Adipocyte (in vitro differentiated cells): ENCODE measurements at regions not wholly inside any gene's neighbourhood (a gene's known extent, or its start where the extent isn't known, plus 50 kb on each side); places are given as distances from the start of the nearest gene placed in this dataset.

Source experiments
- DNase-seq: peaks from one replicate; pipeline ENCODE4 v3.0.0-alpha.2; 2015; ENCODE audit warnings: low read depth
- H3K27me3 ChIP-seq: replicated peaks from 2 replicates; pipeline ENCODE4 v1.7.0; 2013; ENCODE audit warnings: mild to moderate bottlenecking, low read length, moderate library complexity; ENCODE audit not compliant: control insufficient read depth, insufficient read depth
- H3K36me3 ChIP-seq: 2 replicates; pipeline ENCODE4 v1.7.0; 2013; ENCODE audit warnings: low read length, mild to moderate bottlenecking, moderate library complexity; ENCODE audit not compliant: control insufficient read depth, insufficient read depth, severe bottlenecking
- H3K4me1 ChIP-seq: 2 replicates; pipeline ENCODE4 v1.7.0; 2013; ENCODE audit warnings: mild to moderate bottlenecking, low read length, moderate library complexity; ENCODE audit not compliant: control insufficient read depth, insufficient read depth
- H3K4me3 ChIP-seq: 2 replicates; pipeline ENCODE4 v1.7.0; 2013; ENCODE audit warnings: mild to moderate bottlenecking, low read length, moderate library complexity
- H3K9ac ChIP-seq: 2 replicates; pipeline ENCODE4 v1.7.0; 2013; ENCODE audit warnings: mild to moderate bottlenecking, low read length, moderate library complexity
- H3K9me3 ChIP-seq: 2 replicates; pipeline ENCODE4 v1.7.0; 2013; ENCODE audit warnings: mild to moderate bottlenecking, low read length, moderate library complexity; ENCODE audit not compliant: control insufficient read depth

- no peak for DNase-seq
- Histone ChIP-seq H3K36me3 (no peaks in the 10 kb centered on the region), H3K4me1 (no peaks in the 10 kb centered on the region), H3K4me3 (no peak overlapping the region), H3K9ac (no peak overlapping the region), H3K9me3 (peaks cover under 1% of the 10 kb centered on the region), H3K27me3 (no peaks in the 10 kb centered on the region)
Observed at GRCh38 chr16:35687071-35687470, 2227.7 kb downstream of the TP53TG3F start.

GRCh38 chr16:35687781-35688180 lies 2228.4 kb downstream of the TP53TG3F start:
- Histone ChIP-seq H3K9me3 (no peaks in the 10 kb centered on the region), H3K4me3 (no peak overlapping the region), H3K36me3 (no peaks in the 10 kb centered on the region), H3K9ac (no peak overlapping the region), H3K4me1 (no peaks in the 10 kb centered on the region), H3K27me3 (no peaks in the 10 kb centered on the region)
- no peak for DNase-seq

GRCh38 chr16:35689764-35690163 lies 2230.4 kb downstream of the TP53TG3F start:
- Histone ChIP-seq H3K4me1 (no peaks in the 10 kb centered on the region), H3K9ac (no peak overlapping the region), H3K36me3 (no peaks in the 10 kb centered on the region), H3K27me3 (no peaks in the 10 kb centered on the region), H3K4me3 (no peak overlapping the region), H3K9me3 (no peaks in the 10 kb centered on the region)
- no peak for DNase-seq

GRCh38 chr16:35690413-35690812 lies 2231.0 kb downstream of the TP53TG3F start:
- Histone ChIP-seq H3K4me1 (no peaks in the 10 kb centered on the region), H3K4me3 (no peak overlapping the region), H3K9ac (no peak overlapping the region), H3K36me3 (no peaks in the 10 kb centered on the region), H3K27me3 (no peaks in the 10 kb centered on the region), H3K9me3 (peaks cover 1% of the 10 kb centered on the region)
- DNase-seq = no peak

GRCh38 chr16:35691057-35691456 lies 2231.6 kb downstream of the TP53TG3F start:
- Histone ChIP-seq H3K27me3 (no peaks in the 10 kb centered on the region), H3K9me3 (peaks cover 5% of the 10 kb centered on the region), H3K4me1 (no peaks in the 10 kb centered on the region), H3K4me3 (no peak overlapping the region), H3K36me3 (no peaks in the 10 kb centered on the region), H3K9ac (no peak overlapping the region)
- no peak for DNase-seq

GRCh38 chr16:35692824-35693223 lies 2233.4 kb downstream of the TP53TG3F start:
- Histone ChIP-seq H3K36me3 (no peaks in the 10 kb centered on the region), H3K4me1 (no peaks in the 10 kb centered on the region), H3K9ac (no peak overlapping the region), H3K4me3 (no peak overlapping the region), H3K9me3 (peaks cover 5% of the 10 kb centered on the region), H3K27me3 (no peaks in the 10 kb centered on the region)
- DNase-seq = no peak

- Histone ChIP-seq H3K9me3 (peaks cover 6% of the 10 kb centered on the region), H3K4me1 (no peaks in the 10 kb centered on the region), H3K27me3 (no peaks in the 10 kb centered on the region), H3K9ac (no peak overlapping the region), H3K36me3 (no peaks in the 10 kb centered on the region), H3K4me3 (no peak overlapping the region)
- DNase-seq = no peak
Observed at GRCh38 chr16:35706901-35707300, 2247.5 kb downstream of the TP53TG3F start.

GRCh38 chr16:35711435-35711834 lies 2252.0 kb downstream of the TP53TG3F start:
- H3K27me3 ChIP-seq = no peaks in the 10 kb centered on the region
- no peak for DNase-seq
- no peak overlapping the region for H3K9ac ChIP-seq
- no peaks in the 10 kb centered on the region for H3K4me1 ChIP-seq
- peaks cover 6% of the 10 kb centered on the region for H3K9me3 ChIP-seq
- no peaks in the 10 kb centered on the region for H3K36me3 ChIP-seq
- no peak overlapping the region for H3K4me3 ChIP-seq

GRCh38 chr16:35711958-35712357 lies 2252.5 kb downstream of the TP53TG3F start:
- Histone ChIP-seq H3K4me3 (no peak overlapping the region), H3K27me3 (no peaks in the 10 kb centered on the region), H3K9ac (no peak overlapping the region), H3K4me1 (no peaks in the 10 kb centered on the region), H3K36me3 (no peaks in the 10 kb centered on the region), H3K9me3 (peaks cover 6% of the 10 kb centered on the region)
- no peak for DNase-seq

GRCh38 chr16:35713762-35714650 lies 2254.6 kb downstream of the TP53TG3F start:
- H3K36me3 ChIP-seq = no peaks in the 10 kb centered on the region
- no peak overlapping the region for H3K4me3 ChIP-seq
- no peak overlapping the region for H3K9ac ChIP-seq
- DNase-seq = no peak
- H3K27me3 ChIP-seq = no peaks in the 10 kb centered on the region
- peaks cover 4% of the 10 kb centered on the region for H3K9me3 ChIP-seq
- no peaks in the 10 kb centered on the region for H3K4me1 ChIP-seq

GRCh38 chr16:35714665-35715064 lies 2255.3 kb downstream of the TP53TG3F start:
- Histone ChIP-seq H3K4me3 (no peak overlapping the region), H3K9ac (no peak overlapping the region), H3K4me1 (no peaks in the 10 kb centered on the region), H3K36me3 (no peaks in the 10 kb centered on the region), H3K9me3 (no peaks in the 10 kb centered on the region), H3K27me3 (no peaks in the 10 kb centered on the region)
- no peak for DNase-seq

- no peaks in the 10 kb centered on the region for H3K36me3 ChIP-seq
Observed at GRCh38 chr16:35724551-35724950, 2265.1 kb downstream of the TP53TG3F start.

More at GRCh38 chr16:35724551-35724950, 2265.1 kb downstream of the TP53TG3F start:
- H3K4me3 ChIP-seq = no peak overlapping the region
- no peak for DNase-seq
- peaks cover 13% of the 10 kb centered on the region for H3K9me3 ChIP-seq
- H3K27me3 ChIP-seq = no peaks in the 10 kb centered on the region
- H3K4me1 ChIP-seq = no peaks in the 10 kb centered on the region
- H3K9ac ChIP-seq = no peak overlapping the region
